PC-3 (cell line): ENCODE measurements at regions not wholly inside any gene's neighbourhood (a gene's known extent, or its start where the extent isn't known, plus 50 kb on each side); places are given as distances from the start of the nearest gene placed in this dataset.

Experiments used
- EZH2 ChIP-seq: fragments of 300-600 bp; sonication (generic); IDR thresholded peaks from one replicate; pipeline ENCODE4 v1.6.1; 2017; ENCODE audit warnings: antibody characterized with exemption, mild to moderate bottlenecking, low read length; ENCODE audit not compliant: unreplicated experiment
- TF ChIP-seq, protein P1 (sequence below): fragments of 300-600 bp; sonication (generic); conservative IDR thresholded peaks from 2 replicates; pipeline ENCODE4 v1.5.1; 2017; ENCODE audit warnings: antibody characterized with exemption, low read depth, mild to moderate bottlenecking, low read length

DNA sequence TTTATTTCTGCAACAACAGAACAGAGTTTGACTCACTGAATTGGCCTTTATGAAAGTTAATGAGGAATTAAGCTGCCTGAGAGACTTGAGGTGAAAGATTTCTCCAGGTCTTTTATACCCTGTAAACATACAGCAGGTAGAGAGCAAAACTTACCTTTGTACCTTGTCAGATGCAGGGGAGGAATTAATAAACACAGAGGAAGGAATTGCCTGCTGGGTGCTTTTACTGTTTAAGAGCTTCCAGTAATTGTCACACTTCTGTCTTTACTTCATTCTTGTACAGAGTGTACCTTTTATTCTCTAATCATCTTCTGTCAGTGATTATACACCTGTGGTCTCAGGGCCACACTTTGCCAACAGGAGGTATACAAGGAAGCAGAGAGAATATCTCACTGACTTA is 94.0 kb upstream of the GRIN3A start:
- no peak for TF ChIP-seq EZH2
- TF ChIP-seq, protein P1, sequence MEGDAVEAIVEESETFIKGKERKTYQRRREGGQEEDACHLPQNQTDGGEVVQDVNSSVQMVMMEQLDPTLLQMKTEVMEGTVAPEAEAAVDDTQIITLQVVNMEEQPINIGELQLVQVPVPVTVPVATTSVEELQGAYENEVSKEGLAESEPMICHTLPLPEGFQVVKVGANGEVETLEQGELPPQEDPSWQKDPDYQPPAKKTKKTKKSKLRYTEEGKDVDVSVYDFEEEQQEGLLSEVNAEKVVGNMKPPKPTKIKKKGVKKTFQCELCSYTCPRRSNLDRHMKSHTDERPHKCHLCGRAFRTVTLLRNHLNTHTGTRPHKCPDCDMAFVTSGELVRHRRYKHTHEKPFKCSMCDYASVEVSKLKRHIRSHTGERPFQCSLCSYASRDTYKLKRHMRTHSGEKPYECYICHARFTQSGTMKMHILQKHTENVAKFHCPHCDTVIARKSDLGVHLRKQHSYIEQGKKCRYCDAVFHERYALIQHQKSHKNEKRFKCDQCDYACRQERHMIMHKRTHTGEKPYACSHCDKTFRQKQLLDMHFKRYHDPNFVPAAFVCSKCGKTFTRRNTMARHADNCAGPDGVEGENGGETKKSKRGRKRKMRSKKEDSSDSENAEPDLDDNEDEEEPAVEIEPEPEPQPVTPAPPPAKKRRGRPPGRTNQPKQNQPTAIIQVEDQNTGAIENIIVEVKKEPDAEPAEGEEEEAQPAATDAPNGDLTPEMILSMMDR = no peak
